ENCODE measurements at regions not wholly inside any gene's neighbourhood (a gene's known extent, or its start where the extent isn't known, plus 50 kb on each side); places are given as distances from the start of the nearest gene placed in this dataset.

DNA sequence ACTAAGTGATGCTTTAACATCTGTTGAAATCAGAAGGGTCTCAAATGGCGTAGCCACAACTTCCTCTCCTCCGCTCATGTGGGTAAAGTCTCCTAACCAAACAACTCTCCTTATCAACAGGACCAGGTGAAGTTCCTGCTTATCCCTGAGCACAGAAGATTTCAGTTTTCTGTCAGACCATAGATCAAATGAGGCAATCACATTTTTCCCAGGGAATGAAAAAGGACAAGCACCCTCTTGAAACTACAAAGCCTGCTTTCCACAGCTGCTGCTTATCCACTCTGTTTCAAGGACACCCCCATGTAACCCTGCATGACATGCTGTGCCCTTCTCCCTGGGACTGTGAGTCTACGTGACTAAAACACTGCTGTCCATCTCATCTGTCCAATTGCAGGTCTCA is 788.3 kb upstream of the SLITRK5 start:
- H3K36me3 Mint-ChIP-seq (ENCODE audit: low read depth), result no peaks in the 10 kb centered on the region
- no peaks in the 10 kb centered on the region for H3K27me3 Mint-ChIP-seq (ENCODE audit: insufficient read depth)
- H3K4me1 Mint-ChIP-seq (ENCODE audit: low read depth), result no peaks in the 10 kb centered on the region
- H3K4me3 Mint-ChIP-seq, result no peak overlapping the region
- H3K27ac Mint-ChIP-seq, result no peak overlapping the region
- TF ChIP-seq CTCF (IDR thresholded peaks at IDR 0.05), result no peak
- no peak for DNase-seq
- H3K9me3 Mint-ChIP-seq, result peaks cover 26% of the 10 kb centered on the region

- no peaks in the 10 kb centered on the region for H3K4me1 Mint-ChIP-seq (ENCODE audit: low read depth)
- H3K36me3 Mint-ChIP-seq (ENCODE audit: low read depth), result no peaks in the 10 kb centered on the region
- DNase-seq, result no peak
- H3K9me3 Mint-ChIP-seq, result peaks cover 40% of the 10 kb centered on the region
- no peaks in the 10 kb centered on the region for H3K27me3 Mint-ChIP-seq (ENCODE audit: insufficient read depth)
- no peak overlapping the region for H3K27ac Mint-ChIP-seq
- no peak overlapping the region for H3K4me3 Mint-ChIP-seq
- no peak for TF ChIP-seq CTCF (IDR thresholded peaks at IDR 0.05)
Observed at GRCh38 chr13:86892330-86892729, 778.8 kb upstream of the SLITRK5 start.

DNA sequence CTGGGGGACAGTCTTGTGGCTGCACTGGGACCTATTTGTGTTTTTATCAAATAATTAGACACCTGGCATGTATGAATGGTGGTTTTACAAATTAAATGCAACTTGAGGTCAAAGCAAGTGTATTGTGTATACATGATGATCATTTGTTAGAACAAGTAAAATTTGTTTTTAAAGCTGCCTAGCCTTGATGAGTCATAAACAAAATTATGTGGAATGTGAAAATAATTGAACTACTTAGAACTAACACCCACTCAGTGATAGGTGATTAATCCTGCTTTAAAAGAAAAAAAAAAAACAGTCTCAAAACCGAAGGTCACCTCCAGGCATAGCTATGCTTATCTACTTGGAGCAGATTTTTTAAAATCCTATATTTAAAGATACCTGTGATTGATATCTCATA is 770.3 kb upstream of the SLITRK5 start:
- Mint-ChIP-seq H3K9me3 (peaks cover 26% of the 10 kb centered on the region), H3K4me1 (ENCODE audit: low read depth) (no peaks in the 10 kb centered on the region), H3K27ac (no peak overlapping the region), H3K36me3 (ENCODE audit: low read depth) (no peaks in the 10 kb centered on the region), H3K27me3 (ENCODE audit: insufficient read depth) (no peaks in the 10 kb centered on the region), H3K4me3 (no peak overlapping the region)
- TF ChIP-seq CTCF (IDR thresholded peaks at IDR 0.05), result no peak
- no peak for DNase-seq

DNA sequence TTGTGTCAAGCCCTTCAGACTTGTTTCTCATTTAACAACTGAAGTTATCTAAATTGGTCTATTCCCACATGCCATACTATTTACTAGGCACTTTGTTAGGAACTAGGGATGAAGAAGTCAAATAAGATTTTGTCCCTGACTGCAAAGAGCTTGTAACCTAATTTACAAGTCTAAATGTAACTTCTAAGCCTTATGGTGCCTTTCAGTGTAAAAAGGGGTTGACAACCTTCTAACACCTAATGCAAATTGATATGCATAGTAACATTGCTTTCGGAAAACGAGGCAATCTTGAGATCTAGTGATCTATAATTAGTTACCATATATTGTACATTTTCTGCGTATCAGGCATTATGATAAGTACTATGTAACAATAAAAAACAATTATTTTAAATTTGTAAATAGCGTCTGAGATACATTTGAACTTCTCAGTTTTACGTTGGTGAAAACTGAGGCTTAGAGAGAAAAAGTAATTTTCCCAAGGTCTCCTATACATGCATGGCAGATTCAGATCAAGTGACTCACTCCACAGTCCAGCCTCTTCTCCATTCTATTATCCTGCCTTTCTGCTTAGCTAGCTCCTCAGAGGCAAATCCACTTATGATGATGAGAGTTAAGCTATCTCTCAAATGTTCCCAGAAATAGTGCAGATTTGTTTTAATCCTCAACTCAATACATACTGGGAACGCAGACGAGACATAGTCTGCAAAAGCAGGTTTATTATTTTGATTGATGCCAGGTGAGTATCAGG is 764.9 kb upstream of the SLITRK5 start:
- Mint-ChIP-seq H3K4me1 (ENCODE audit: low read depth) (no peaks in the 10 kb centered on the region), H3K27me3 (ENCODE audit: insufficient read depth) (no peaks in the 10 kb centered on the region), H3K36me3 (ENCODE audit: low read depth) (no peaks in the 10 kb centered on the region), H3K9me3 (peaks cover 22% of the 10 kb centered on the region), H3K4me3 (no peak overlapping the region), H3K27ac (no peak overlapping the region)
- no peak for DNase-seq
- no peak for TF ChIP-seq CTCF (IDR thresholded peaks at IDR 0.05)

DNA sequence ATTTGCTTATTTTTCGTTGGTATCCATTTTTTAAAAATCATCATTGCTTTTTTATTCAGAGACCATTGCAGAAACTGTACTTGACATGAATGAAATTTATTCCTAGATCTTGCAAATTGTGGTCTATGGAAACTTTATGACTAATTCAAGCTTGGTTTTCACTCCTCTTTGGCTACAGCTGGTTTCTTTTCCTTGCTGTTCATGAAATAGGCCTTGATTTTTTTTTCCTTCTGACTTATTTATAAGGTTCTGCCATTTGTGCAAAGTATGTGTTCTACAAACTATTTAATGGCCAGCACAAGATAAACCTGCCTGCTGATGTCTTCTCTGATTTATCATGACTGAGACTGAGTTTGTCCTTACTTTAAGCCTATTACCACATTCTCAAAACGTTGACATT is 764.0 kb upstream of the SLITRK5 start:
- no peak for TF ChIP-seq CTCF (IDR thresholded peaks at IDR 0.05)
- H3K36me3 Mint-ChIP-seq (ENCODE audit: low read depth), result no peaks in the 10 kb centered on the region
- H3K4me3 Mint-ChIP-seq, result no peak overlapping the region
- no peak overlapping the region for H3K27ac Mint-ChIP-seq
- H3K27me3 Mint-ChIP-seq (ENCODE audit: insufficient read depth), result no peaks in the 10 kb centered on the region
- DNase-seq, result no peak
- no peaks in the 10 kb centered on the region for H3K4me1 Mint-ChIP-seq (ENCODE audit: low read depth)
- peaks cover 22% of the 10 kb centered on the region for H3K9me3 Mint-ChIP-seq
